NB4 (cell line): ENCODE measurements at regions not wholly inside any gene's neighbourhood (a gene's known extent, or its start where the extent isn't known, plus 50 kb on each side); places are given as distances from the start of the nearest gene placed in this dataset.

Source experiments
- POLR2A ChIP-seq: IDR thresholded peaks from 2 replicates; pipeline ENCODE4 v1.6.1; 2011; ENCODE audit warnings: mild to moderate bottlenecking; ENCODE audit not compliant: insufficient read length; ENCODE audit errors: extremely low read depth
- TF ChIP-seq, protein P1 (sequence below): IDR thresholded peaks from one replicate; pipeline ENCODE4 v1.5.1; 2012; ENCODE audit warnings: low read depth, low read length
- TF ChIP-seq, protein P2 (sequence below): IDR thresholded peaks from 2 replicates; pipeline ENCODE4 v1.6.1; 2011; ENCODE audit warnings: low read depth, low read length

DNA sequence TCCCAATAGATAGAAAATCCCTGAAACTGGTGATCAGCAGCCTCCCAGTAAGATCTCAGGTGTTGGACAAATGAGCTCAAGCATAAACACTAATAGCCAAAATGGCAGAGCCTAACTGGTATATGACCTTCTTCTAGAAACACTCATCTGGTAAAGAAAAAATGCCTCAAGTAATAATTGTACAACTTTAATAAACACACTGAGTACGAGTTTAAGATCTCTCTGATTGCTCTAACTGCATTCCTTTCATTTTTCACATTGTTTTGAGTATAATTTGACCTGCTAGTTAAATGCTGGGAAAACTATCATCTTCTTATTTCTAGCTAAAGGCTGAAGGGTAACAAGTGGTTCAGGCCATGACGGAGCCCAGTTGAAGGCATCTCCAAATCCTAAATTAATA lies 2009.5 kb upstream of the PCDH20 start:
- TF ChIP-seq, protein P1, sequence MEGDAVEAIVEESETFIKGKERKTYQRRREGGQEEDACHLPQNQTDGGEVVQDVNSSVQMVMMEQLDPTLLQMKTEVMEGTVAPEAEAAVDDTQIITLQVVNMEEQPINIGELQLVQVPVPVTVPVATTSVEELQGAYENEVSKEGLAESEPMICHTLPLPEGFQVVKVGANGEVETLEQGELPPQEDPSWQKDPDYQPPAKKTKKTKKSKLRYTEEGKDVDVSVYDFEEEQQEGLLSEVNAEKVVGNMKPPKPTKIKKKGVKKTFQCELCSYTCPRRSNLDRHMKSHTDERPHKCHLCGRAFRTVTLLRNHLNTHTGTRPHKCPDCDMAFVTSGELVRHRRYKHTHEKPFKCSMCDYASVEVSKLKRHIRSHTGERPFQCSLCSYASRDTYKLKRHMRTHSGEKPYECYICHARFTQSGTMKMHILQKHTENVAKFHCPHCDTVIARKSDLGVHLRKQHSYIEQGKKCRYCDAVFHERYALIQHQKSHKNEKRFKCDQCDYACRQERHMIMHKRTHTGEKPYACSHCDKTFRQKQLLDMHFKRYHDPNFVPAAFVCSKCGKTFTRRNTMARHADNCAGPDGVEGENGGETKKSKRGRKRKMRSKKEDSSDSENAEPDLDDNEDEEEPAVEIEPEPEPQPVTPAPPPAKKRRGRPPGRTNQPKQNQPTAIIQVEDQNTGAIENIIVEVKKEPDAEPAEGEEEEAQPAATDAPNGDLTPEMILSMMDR = no peak
- TF ChIP-seq POLR2A = no peak
- TF ChIP-seq, protein P2, sequence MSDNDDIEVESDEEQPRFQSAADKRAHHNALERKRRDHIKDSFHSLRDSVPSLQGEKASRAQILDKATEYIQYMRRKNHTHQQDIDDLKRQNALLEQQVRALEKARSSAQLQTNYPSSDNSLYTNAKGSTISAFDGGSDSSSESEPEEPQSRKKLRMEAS = no peak
